ENCODE measurements at regions not wholly inside any gene's neighbourhood (a gene's known extent, or its start where the extent isn't known, plus 50 kb on each side); places are given as distances from the start of the nearest gene placed in this dataset.

GRCh38 chr11:70019576-70020011 lies 58.5 kb upstream of the ANO1 start:
- TF ChIP-seq CTCF (IDR thresholded peaks at IDR 0.05): no peak
- no peak for TF ChIP-seq POLR2A (IDR thresholded peaks at IDR 0.05)

All from testis (tissue), 2 donors.